ENCODE measurements at regions not wholly inside any gene's neighbourhood (a gene's known extent, or its start where the extent isn't known, plus 50 kb on each side); places are given as distances from the start of the nearest gene placed in this dataset.

GRCh38 chr20:50249447-50250388 is 59.1 kb downstream of the CEBPB start:
- Histone ChIP-seq H3K36me3 (no peaks in the 10 kb centered on the region), H3K9me3 (no peaks in the 10 kb centered on the region), H3K4me1 (replicated peaks) (peaks cover 11% of the 10 kb centered on the region), H3K27ac (no peak overlapping the region), H3K4me3 (no peak overlapping the region), H3K27me3 (replicated peaks; ENCODE audit: insufficient read depth) (no peaks in the 10 kb centered on the region)
- TF ChIP-seq CTCF (IDR thresholded peaks at IDR 0.05) (no peak), POLR2AphosphoS5 (IDR thresholded peaks at IDR 0.05) (no peak), POLR2A (IDR thresholded peaks at IDR 0.05) (no peak)
- 56% methylated on average over 11 of the region's 11 CpGs for WGBS
- intact Hi-C loops (cut with DNase I) = no loop called here
- DNase-seq (ENCODE audit: low spot score) = no peak

GRCh38 chr20:50250679-50251382 is 60.2 kb downstream of the CEBPB start:
- H3K9me3 ChIP-seq = no peaks in the 10 kb centered on the region
- TF ChIP-seq POLR2A (IDR thresholded peaks at IDR 0.05) (no peak), POLR2AphosphoS5 (IDR thresholded peaks at IDR 0.05) (no peak), CTCF (IDR thresholded peaks at IDR 0.05) (no peak)
- no peaks in the 10 kb centered on the region for H3K27me3 ChIP-seq (replicated peaks; ENCODE audit: insufficient read depth)
- DNase-seq (ENCODE audit: low spot score) = no peak
- intact Hi-C loops (cut with DNase I) = no loop called here
- H3K27ac ChIP-seq = no peak overlapping the region
- H3K36me3 ChIP-seq = no peaks in the 10 kb centered on the region
- WGBS = 90% methylated on average over 15 of the region's 15 CpGs
- no peak overlapping the region for H3K4me3 ChIP-seq
- peaks cover 11% of the 10 kb centered on the region for H3K4me1 ChIP-seq (replicated peaks)

- H3K4me3 ChIP-seq = no peak overlapping the region
- intact Hi-C loops (cut with DNase I) = no loop called here
- H3K27me3 ChIP-seq (replicated peaks; ENCODE audit: insufficient read depth) = no peaks in the 10 kb centered on the region
- TF ChIP-seq CTCF (IDR thresholded peaks at IDR 0.05) = no peak
- no peak for TF ChIP-seq POLR2AphosphoS5 (IDR thresholded peaks at IDR 0.05)
- no peak for TF ChIP-seq POLR2A (IDR thresholded peaks at IDR 0.05)
- no peak overlapping the region for H3K27ac ChIP-seq
- DNase-seq (ENCODE audit: low spot score) = no peak
- peaks cover 8% of the 10 kb centered on the region for H3K4me1 ChIP-seq (replicated peaks)
- no peaks in the 10 kb centered on the region for H3K36me3 ChIP-seq
- no peaks in the 10 kb centered on the region for H3K9me3 ChIP-seq
- WGBS = 96% methylated on average over 11 of the region's 11 CpGs
Observed at GRCh38 chr20:50251383-50251748, 60.7 kb downstream of the CEBPB start.

- H3K27me3 ChIP-seq (replicated peaks; ENCODE audit: insufficient read depth) = no peaks in the 10 kb centered on the region
- no peak overlapping the region for H3K4me3 ChIP-seq
- intact Hi-C loops (cut with DNase I) = no loop called here
- peaks cover 2% of the 10 kb centered on the region for H3K4me1 ChIP-seq (replicated peaks)
- TF ChIP-seq POLR2AphosphoS5 (IDR thresholded peaks at IDR 0.05) (no peak), POLR2A (IDR thresholded peaks at IDR 0.05) (no peak), CTCF (IDR thresholded peaks at IDR 0.05) (no peak)
- whole genome bisulfite sequencing = 69% methylated on average over 7 of the region's 7 CpGs
- no peak overlapping the region for H3K27ac ChIP-seq
- DNase-seq (ENCODE audit: low spot score) = no peak
- H3K36me3 ChIP-seq = no peaks in the 10 kb centered on the region
- H3K9me3 ChIP-seq = no peaks in the 10 kb centered on the region
Observed at GRCh38 chr20:50251992-50252511, 61.4 kb downstream of the CEBPB start.
